Erythroblast (primary cell): ENCODE measurements at regions not wholly inside any gene's neighbourhood (a gene's known extent, or its start where the extent isn't known, plus 50 kb on each side); places are given as distances from the start of the nearest gene placed in this dataset.

Experiments
- DNase-seq, 2 experiments: peaks; one replicate each; lab custom pipeline; 2025; lab: John Stamatoyannopoulos, UW
- GATA1 ChIP-seq: IDR thresholded peaks from 2 replicates; pipeline ENCODE4 v1.6.1; 2011; ENCODE audit warnings: low read depth, mild to moderate bottlenecking, control low read depth, low read length, moderate library complexity
- POLR2A ChIP-seq: IDR thresholded peaks from 2 replicates; pipeline ENCODE4 v1.6.1; 2011; ENCODE audit warnings: mild to moderate bottlenecking, low read length

- DNase-seq, result no peak
- TF ChIP-seq GATA1, result no peak
- TF ChIP-seq POLR2A, result no peak
Measured at GRCh38 chr2:188145885-188146284, 145.8 kb upstream of the GULP1 start.

GRCh38 chr2:188146888-188147287 is 144.8 kb upstream of the GULP1 start:
- TF ChIP-seq GATA1 (no peak), POLR2A (no peak)
- DNase-seq, result no peak

DNA sequence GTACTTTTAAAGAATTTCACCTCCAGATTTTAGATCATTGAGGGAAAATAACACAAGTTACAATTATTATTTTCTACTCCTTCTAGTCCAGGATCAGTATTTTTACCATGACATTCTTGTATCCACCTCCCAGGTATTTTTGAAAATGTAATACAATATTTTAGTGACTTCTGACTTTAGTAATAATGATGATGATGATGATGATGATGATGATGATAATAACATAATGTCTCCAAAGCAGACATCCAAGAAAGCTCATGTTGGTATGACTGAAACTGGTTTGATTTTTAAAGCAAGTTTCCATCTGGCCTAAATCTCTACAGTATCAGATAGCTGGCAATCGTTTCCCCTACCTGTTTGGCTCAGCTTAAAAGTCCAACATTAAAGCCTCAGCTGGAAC is 140.0 kb upstream of the GULP1 start:
- TF ChIP-seq GATA1, result no peak
- no peak for TF ChIP-seq POLR2A

DNA sequence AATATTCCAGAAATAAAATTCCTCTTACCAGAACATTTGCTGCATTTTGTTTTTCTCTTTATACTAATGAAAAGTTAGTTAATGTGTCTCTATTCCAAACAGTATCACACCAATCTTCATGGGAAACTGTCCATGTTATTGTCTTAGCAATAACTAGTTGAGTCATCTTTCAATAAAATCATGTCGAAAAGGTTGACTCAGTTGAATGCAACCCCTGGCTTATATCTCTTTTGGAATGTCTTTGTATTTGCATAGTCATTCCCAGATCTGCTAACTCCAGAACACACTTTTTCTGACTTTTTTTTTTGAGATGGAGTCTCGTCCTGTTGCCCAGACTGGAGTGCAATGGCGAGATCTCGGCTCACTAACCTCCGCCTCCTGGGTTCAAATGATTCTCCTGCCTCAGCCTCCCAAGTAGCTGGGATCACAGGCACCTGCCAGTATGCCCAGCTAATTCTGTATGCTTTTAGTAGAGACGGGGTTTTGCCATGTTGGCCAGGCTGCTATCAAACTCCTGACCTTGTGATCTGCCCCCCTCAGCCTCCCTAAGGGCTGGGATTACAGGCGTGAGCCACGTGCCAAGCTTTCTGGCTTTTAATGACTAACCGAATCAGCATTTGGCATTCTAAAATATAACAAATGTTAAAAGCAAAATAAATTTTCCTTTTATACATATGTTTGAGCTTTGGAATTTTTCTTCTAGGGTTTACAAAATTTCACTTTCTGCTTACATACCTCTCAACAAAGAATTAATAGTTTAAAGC is 133.2 kb upstream of the GULP1 start:
- DNase-seq, result no peak
- no peak for TF ChIP-seq GATA1
- no peak for TF ChIP-seq POLR2A

More for the DNA sequence above, 140.0 kb upstream of the GULP1 start:
- DNase-seq, result no peak

DNA sequence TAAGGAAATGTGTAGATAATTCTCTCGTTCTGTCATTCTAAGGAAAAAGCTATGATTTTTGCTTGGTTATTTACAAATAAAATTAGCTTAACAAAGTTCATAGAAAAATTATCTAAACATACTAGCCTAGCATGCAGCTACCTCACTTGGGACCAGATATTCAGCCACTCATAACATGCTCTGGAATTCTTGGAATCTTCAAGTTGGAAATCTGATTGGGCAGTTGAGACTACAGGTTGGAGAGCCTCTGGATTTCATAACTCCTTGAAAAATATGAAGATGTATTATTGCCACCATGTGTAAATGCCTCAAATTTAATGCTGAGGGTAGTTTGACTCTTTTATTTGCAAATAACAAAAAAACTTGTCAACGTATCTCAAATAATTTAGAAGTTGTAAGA is 132.2 kb upstream of the GULP1 start:
- TF ChIP-seq POLR2A (no peak), GATA1 (no peak)
- DNase-seq, result no peak

- DNase-seq, result no peak
- no peak for TF ChIP-seq GATA1
- TF ChIP-seq POLR2A, result no peak
Measured at GRCh38 chr2:188170356-188170755, 121.3 kb upstream of the GULP1 start.

DNA sequence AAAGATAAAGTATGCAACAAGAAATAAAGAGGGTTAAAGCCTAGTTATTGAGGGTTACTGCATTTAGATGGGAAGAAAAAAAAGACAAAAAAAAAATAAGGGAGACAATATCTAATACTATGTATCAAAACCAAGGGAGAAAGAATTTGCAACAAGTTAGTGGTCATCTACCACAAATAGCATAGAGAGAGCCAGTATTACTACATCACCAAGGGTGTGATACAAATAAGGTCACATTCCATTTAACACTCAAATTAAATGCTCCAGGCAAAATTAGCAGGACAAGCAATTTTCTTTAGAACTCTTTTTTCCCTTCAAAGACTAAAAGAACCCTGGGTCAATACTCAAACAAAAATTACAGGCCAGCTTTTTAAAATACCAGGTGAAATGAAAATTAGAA is 115.1 kb upstream of the GULP1 start:
- no peak for DNase-seq
- TF ChIP-seq GATA1, result no peak
- no peak for TF ChIP-seq POLR2A

- TF ChIP-seq GATA1 (no peak), POLR2A (no peak)
- no peak for DNase-seq
Measured at GRCh38 chr2:188181067-188181838, 110.4 kb upstream of the GULP1 start.

DNA sequence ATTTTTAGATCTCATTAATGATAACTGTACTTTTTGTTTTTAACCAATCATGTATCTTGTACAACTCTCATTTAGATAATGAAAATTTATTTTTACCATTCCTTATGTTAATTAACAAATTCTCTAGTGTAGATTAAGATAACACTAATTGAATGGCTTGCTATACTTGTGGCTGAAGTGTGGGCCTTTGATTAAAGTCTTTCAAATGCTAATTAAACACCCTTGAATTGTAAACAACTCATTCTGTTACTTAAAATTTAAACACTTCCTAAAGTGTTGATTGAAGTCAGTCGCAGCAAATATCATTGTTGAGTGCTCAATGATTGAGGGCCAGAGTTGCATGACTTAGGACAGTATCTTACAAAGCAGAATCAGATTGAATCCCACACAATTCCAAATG is 109.8 kb upstream of the GULP1 start:
- DNase-seq, result no peak
- TF ChIP-seq POLR2A, result no peak
- no peak for TF ChIP-seq GATA1

GRCh38 chr2:188187726-188188125 is 103.9 kb upstream of the GULP1 start:
- TF ChIP-seq GATA1 (no peak), POLR2A (no peak)
- DNase-seq, result no peak

GRCh38 chr2:188189356-188189755 is 102.3 kb upstream of the GULP1 start:
- TF ChIP-seq POLR2A (no peak), GATA1 (no peak)
- no peak for DNase-seq

GRCh38 chr2:188193230-188193629 is 98.4 kb upstream of the GULP1 start:
- DNase-seq, result no peak
- TF ChIP-seq GATA1 (no peak), POLR2A (no peak)

DNA sequence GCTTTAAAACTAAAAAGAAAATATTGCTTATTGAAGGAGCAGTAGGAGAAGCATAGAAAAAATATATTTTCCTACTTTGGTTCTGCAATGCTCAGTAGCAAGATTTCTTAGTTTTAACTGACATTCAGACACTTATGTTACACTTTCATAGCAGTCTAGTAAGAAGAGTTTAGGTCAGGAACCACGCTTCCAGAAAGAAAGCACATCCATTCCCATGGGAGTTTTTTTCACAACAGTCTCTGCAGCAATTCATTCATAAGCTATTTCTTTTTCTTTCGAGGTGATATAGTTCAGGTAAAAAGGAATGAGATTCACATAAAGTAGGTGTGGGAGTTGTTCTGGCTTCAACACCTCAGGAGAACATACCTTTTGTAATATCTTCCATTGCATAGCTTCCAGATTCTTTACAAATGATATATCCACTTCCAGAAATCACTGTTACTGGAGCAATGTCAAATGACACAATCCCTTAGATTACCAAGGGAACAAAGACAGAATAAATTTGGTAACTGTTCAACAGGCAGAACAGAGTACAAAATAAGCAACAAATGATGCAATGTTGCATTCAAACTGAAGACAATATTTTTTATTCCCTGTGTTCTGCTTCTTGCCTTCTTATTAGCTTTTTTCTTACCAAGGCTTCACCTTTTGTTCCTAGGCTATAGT is 95.2 kb upstream of the GULP1 start:
- TF ChIP-seq GATA1 (no peak), POLR2A (no peak)
- DNase-seq, result no peak

GRCh38 chr2:188199716-188200128 is 92.0 kb upstream of the GULP1 start:
- no peak for TF ChIP-seq GATA1
- TF ChIP-seq POLR2A, result no peak
- DNase-seq, result no peak
